HG03097 (cell line): ENCODE measurements at regions not wholly inside any gene's neighbourhood (a gene's known extent, or its start where the extent isn't known, plus 50 kb on each side); places are given as distances from the start of the nearest gene placed in this dataset.
A peak's percentile ranks its signal among the peaks of the same experiment; 100 is the strongest.
"Not testable (repeated sequence)": the region's sequence is repeated elsewhere in the genome, so short reads cannot be mapped to it uniquely, and the experiment has no call there.

ENCODE experiments used
- ATAC-seq: cut with Tn5 transposase; IDR thresholded peaks from one replicate; pipeline ENCODE4 v1.9.1; 2021; ENCODE audit not compliant: unreplicated experiment, low FRiP score

DNA sequence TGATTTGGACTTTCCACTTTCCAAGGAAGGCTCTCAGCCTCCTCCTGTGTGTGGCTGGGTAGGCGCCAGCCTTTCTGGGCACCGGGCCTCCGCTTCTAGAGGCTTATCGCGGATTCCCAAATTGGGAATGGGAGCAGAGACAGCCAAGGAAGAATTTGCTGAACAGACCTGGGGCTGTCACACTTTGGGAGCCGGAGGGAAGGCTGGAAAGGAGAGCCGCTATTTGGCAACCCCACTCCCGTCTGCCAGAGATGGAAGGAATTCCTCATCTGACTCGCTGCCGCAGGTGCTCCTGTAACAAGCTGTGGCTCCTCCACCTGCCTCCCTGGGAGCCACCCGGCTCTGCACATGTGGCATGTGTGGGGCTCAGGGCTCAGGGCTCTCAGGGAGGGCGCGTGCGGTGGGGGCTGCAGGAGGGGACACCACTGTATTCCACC is 50.8 kb upstream of the ECHDC3 start:
- ATAC-seq = no peak

DNA sequence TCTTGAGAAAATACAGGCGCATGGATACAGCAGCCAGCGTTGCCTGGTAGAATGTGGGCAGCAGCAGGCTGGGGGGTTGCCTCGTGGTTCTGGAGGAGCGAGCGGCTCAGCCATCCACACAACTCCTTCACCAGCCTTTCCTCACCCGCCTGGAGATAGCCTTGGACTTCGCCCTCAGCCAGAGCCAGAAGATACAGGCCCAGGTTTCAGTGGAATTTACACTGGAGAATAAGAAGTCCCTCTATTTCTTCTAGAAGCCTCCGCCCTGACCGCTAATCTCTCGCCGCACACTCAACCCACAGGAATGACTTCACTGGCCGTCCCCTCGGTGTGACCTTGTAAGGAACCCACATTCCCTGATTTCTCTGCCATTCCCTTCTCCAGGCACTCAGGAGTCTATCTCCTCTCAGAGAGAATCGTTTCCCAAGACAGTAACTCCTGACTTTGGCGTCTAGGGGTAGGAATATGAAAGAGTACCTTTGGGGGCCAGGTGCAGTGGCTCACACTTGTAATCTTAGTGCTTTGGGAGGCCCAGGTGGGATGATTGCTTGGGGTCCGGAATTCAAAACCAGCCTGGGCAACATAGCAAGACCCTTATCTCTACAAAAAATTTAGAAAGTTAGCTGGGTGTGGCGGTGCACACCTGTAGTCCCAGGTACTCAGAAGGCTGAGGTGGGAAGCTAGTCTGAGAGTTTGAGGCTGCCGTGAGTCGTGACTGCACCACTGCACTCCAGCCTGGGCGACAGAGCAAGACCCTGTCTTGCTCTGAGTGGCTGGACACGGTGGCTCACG is 52.0 kb upstream of the ECHDC3 start:
- no peak for ATAC-seq

DNA sequence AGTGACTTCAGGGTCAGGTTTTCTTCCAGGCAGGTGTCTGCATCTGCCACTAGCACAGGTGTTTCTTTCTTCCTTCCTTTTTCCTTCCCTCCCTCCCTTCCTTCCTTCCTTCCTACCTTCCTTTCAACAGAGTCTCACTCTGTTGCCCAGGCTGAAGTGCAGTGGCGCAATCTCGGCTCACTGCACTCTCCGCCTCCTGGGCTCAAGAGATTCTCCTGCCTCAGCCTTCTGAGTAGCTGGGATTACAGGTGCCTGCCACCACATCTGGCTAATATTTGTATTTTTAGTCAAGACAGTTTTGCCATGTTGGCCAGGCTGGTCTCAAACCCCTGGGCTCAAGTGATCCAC is 53.8 kb upstream of the ECHDC3 start:
- ATAC-seq = not testable (repeated sequence)

DNA sequence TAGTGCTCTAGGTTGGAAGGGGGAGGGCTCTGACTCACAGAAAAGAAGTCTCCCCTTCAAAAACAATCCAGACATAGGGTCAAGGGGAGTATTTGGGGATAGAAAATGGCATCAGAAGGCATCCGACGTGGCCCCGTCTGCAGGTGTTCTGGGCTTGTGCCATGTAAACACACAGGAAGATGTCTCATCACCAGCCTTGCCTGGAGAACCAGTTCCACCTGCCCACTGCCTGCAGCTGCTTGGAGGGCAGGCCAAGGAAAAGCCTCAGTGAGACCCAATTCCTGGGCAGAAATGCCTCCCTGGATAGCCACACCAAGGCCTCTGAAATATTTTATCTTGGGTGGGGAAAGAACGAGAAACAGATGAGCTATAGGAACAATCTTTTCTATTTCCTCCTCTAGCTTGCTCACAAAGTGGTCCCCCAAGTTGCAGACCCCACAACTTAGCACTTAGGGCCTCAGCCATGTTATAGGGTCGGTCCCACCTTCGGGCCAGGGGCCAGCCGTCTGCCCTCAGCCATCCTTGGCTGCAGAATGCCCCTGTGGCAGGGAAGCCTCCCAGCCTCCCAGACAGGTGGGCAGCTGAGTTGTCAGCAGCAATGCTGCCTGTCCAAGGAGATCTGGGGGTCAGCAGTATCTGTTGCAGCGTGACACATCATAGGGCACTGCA is 54.3 kb upstream of the ECHDC3 start:
- no peak for ATAC-seq

DNA sequence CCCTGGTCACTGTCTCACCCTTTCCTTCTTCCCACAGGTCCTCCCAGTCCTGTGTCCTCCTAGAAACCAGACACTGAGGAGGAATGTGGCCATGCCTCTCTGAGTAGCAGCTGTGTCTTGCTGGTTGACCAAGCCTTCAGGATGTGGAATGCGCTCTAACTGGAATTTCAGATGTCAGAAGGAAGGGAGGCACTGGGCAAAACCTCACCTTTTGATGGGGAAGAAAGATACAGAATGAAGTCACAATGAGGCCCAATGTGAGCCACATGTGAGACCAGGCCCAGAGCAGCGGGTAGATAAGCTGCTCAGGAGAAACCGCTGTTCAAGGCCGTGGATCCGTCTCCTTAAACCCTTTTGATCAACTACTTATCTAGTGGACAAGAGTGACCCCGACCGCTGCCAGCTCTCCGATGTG is 54.8 kb upstream of the ECHDC3 start:
- no peak for ATAC-seq

DNA sequence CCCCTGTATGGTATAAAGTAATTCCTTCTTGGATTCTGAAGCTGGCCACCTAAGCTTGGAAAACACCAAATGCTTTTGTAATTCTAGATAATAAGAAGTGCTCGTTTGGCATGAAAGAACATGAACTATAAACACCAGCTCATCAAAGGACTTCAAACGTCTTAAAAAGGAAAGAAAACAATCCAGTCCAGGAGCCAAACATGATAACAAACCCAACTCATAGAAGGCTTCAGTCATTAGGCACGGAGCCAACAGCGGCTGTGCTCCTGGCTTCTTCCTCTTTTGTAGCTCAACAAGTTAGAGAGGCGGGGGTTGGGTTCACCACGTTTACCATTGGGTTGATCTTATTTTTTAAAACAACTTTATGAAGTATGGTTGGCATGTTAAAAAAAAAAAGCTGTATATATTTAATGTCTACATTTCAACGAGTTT is 56.4 kb upstream of the ECHDC3 start:
- no peak for ATAC-seq

DNA sequence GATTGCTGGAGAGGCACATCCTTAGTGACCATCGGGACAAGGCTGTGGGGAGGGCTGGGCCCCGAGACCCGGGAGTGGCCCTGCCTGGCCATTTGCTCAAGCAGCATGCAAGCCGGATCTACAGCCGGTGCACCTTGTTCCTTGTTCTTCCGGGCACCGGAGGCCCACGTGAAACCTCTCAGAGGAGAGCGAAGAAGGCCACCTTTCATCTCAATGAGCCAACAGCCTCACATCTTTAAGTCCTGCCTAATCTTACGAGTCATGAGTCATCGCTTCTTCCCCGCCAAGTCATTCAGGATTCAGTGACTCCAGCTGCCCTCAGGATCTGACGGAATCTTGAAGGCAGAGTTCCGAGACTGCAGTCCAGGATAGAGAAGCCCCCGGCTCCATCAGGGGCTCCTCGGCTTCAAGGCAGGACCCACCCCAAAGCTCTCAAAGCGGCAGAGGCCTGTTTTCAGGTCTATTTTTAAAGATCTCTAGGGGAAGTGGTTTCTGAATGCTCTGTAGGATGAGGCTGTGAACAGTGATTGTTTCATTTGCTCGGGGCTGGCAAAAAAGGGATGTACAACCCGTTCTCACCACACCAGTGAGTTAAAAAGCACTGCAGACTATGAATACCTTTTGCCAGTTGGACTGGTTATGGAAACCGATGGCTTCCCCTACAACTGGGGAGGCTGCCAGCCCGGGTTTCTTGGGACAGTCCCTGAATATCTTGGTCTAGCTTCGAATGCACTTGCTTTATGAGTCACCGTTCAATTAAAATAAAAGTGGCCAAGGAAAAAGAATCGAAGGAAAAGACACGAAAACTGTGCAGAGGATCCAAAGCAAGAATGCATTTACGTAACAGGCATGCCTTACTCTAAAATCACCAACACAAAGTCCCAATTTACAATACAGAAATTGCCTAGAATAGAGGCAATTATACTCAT is 57.2 kb upstream of the ECHDC3 start:
- ATAC-seq = peak; percentile 71

DNA sequence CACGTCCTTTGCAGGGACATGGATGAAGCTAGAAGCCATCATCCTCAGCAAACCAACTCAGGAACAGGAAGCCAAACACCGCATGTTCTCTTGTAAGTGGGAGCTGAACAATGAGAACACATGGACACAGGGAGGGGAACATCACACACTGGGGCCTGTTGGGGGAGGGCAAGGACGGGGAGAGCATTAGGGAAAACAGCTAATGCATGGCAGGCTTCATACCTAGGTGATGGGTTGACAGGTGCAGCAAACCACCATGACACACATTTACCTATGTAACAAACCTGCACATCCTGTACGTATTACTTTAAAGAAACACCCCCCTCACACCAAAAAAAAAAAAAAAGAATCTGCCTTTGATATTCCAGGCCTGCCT is 57.9 kb upstream of the ECHDC3 start:
- peak; percentile 3 for ATAC-seq

DNA sequence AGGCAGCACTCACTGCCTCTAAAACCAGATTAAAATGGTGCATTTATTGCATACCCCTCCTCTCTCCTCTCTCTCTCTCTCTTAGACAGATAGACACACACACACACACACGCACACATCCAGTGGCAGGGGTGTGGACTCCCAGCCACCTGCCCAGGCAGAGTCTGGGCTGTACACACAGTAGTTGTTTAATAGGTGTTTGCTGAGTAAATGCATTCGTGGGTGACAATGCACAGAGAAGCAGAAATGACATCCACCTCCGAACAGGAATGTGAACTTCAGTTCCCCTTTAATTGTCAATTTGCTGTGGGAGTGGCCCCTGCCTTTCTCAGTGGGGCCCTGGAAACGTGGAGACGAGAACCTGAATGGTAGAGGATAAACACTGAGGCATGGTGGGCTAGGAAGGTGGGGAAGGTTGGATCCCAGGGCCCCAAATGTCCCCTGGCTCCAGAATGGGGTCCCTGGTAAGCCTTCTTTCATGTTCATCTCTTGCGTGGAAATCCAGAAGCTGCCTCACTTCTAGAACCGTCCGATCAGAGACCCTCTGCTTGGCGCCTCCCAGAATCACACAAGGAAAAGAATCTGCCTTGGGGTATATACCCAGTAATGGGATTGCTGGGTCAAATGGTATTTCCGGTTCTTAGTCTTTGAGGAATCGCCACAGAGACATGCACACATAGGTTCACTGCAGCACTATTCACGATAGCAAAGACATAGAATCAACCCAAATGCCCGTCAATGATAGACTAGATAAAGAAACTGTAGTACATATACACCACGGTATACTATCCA is 58.5 kb upstream of the ECHDC3 start:
- ATAC-seq = no peak

DNA sequence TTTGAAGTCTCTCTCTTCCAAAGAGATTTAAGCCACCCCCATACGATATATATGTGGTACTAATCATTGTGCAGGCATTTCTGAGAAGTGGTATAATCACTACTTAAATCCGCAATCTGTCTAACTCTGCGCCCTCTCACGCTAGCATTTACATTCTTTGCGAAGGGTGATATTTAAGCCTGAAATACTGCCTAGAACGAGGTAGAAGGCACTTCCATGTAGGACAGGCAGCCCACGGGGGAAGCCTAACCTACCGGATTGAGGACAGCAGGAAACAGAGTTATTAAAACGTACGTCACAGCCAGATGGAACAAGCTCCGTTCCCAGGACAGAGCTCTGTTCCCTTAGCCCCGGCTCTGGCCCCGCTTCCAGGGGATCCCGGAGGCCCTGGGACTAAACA is 59.3 kb upstream of the ECHDC3 start:
- ATAC-seq = no peak

DNA sequence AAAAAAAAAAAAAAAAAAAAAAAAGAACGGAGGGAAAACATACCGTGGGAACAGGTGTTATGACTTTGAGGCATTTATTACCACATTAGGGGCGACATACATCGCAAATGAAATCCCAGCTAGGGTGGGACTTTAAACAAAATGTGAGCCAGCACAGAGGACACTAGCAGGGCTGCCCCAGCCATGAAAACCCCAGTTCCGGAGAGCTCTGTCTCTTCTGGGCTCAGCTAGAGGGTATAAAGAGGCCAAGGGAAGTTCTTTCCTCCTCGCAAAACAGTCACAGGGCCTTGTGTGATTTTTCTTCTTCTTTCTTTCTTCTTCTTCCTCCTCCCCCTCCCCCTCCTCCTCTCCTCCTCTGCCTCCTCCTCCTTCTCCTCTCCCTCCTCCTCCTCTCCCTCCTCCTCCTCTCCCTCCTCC is 59.9 kb upstream of the ECHDC3 start:
- no peak for ATAC-seq

DNA sequence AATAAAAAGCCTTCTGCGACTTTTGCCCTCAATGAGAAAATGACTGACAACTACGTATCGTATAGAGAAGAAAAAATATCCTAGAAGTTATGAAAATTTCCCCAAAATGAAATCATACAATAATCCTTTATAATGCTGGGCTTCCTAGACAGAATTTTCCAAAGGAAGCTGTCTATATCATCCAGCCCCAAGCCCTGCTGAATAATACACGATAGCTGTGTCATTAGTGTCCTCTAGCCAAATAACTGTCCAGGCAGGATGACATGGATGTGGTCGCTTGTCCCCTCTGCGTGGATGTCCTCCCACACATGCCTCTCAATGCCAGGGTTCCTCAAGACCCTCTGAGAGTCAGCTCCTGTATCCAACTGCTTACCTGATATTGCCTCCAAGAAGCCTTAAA is 61.7 kb upstream of the ECHDC3 start:
- no peak for ATAC-seq

DNA sequence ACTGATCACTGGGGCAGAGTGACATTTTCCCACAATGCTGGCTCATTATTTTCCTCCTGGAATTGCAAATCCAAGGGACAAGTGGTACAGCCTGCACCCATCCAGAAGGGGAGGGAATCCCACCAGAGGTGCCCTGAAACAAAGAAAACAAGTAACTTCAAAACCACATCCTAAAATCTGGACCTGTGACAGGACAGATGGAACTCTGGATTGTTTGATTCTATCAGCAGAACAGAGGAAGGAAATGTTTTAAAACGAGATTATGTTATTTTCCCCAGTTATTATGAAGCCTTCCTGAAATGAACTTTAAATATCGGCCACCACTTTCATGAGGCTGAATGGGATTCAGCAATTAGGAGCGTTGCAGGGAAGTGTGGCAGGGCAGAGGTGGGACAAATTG is 62.2 kb upstream of the ECHDC3 start:
- no peak for ATAC-seq

DNA sequence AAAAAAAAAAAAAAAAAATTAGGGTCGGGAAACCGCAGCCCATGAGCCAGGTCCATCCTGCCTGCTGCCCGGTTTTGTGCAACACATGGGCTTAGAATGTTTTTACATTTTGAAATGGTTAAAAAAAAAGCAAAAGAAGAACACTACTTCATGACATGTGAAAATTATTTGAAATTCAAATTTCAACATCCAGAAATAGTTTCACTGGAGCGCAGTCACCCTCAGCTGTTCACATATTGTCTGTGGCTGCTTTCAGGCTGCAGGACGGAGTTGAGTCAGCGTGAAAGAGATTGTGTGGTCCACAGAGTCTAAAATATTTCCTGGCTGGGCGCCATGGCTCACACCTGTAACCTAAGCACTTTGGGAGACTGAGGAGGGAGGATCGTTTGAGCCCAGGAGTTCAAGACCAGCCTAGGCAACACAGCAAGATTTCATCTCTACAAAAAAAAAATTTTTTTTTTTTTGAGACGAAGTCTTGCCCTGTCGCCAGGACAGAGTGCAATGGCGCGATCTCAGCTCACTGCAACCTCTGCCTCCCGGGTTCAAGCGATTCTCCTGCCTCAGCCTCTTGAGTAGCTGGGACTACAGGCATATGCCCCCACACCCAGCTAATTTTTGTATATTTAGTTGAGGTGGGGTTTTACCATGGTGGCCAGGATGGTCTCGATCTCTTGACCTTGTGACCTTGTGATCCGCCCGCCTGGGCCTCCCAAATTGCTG is 63.9 kb upstream of the ECHDC3 start:
- ATAC-seq = peak; percentile 88

DNA sequence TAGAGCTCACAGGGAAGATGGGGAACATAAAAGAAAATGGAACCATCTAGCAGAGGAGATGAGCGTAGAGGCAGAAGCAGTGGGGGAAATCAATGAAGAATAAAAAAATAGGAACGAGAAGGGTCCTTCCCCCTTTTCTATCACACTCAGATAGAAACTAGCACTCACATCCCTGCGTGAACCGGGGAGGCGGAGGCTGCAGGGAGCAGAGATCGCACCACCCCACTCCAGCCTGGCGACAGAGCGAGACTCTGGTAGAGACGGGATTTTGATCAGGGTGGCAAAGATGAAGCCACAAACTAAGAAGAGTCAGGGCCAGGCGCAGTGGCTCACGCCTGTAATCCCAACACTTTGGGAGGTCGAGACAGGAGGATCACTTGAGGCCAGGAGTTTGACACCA is 64.7 kb upstream of the ECHDC3 start:
- no peak for ATAC-seq

DNA sequence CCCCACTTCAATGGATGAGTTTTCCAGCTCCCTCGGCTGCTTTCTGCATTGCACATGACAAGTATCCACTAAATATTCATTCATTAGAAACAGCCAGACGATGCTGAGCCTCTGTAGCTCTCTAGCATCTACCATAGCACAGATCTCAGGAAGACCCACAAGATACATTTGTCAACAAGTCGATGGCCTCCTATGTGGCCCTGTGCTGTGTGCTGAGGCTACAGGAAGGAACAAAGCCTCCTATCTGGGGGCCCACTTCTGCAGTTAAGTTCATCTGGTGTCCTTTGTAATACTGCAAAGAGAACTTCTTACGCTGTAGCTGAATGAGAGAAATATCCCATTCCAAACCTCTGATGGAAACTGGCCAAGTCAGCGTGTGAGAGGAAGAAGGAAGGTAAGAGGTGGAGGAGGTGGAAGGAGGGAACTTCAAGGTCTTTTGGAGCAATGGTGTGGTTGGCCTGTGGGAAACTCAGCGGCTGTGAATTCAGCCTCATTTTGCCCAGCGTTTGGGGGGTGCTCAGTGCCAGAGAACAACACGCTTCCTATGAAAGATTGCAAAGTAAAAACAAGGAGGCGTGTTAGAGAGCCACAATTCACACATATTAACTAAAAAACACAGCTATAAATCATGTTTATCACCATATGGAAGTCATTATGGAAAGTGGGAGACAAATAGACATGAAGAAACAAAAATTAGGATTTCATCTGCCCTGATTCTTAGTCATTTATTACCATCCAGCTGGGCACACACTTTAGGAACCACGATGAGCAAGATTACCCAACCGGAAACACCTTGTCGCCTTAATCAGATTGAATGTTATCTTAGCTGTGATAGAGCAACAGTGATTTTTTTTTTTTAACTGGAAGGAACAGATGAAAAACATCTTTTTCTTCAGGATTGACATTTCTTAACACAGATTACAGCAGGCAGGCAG is 62.2 kb upstream of the USP6NL start:
- no peak for ATAC-seq

DNA sequence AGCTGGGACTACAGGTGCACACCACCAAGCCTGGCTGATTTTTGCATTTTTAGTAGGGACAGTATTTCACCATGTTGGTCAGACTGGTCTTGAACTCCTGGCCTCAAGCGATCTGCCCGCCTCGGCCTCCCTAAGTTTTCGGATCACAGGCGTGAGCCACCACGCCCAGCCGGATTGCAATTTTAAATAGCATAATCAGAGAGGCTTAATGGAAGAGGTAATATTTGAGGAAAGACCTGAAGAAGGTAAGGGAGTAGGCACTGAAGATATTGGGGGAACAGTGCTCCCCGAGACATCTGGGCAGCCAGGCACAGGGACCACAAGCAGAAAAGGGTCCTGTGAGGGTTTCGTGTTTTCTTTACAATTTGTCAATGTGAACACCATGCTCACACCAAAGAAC is 61.4 kb upstream of the USP6NL start:
- no peak for ATAC-seq

DNA sequence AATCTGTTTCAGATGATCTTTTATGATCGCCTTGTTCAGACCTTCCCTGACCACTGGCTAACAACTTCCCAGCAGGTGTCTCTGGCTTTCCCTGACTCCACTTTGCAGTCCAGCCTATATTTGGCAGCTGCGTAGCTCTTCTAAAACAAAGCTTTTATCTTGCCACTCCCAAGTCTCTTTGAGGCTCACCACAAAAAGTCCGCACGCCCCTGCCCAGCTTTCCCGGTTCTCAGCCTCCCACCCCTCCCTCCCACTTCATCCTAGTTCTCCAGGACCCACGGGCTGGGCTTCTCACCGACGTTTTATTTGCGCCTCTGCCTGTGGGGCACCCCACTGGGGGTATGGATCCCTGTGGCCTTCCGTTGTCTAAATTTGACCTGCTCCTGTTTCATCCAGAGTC is 58.9 kb upstream of the USP6NL start:
- no peak for ATAC-seq
